NCI-H748 treated with DMSO at 0.1 percent for 48 hours (cell line): ENCODE measurements at regions not wholly inside any gene's neighbourhood (a gene's known extent, or its start where the extent isn't known, plus 50 kb on each side); places are given as distances from the start of the nearest gene placed in this dataset.
"Not testable (repeated sequence)": the region's sequence is repeated elsewhere in the genome, so short reads cannot be mapped to it uniquely, and the experiment has no call there.

Source experiments
- DNase-seq: peaks from one replicate; lab custom pipeline; 2025; lab: John Stamatoyannopoulos, UW

GRCh38 chr6:105714846-105715245 lies 312.0 kb upstream of the PREP start:
- no peak for DNase-seq

GRCh38 chr6:105713474-105714118 lies 310.7 kb upstream of the PREP start:
- peak; percentile 5 for DNase-seq

GRCh38 chr6:105711216-105711615 lies 308.3 kb upstream of the PREP start:
- no peak for DNase-seq

GRCh38 chr6:105705608-105706007 lies 302.7 kb upstream of the PREP start:
- DNase-seq: no peak

- peak; percentile 69 for DNase-seq
Measured at GRCh38 chr6:105695461-105695860, 292.6 kb upstream of the PREP start.

- peak; percentile 83 for DNase-seq
Measured at GRCh38 chr6:105692613-105693215, 289.8 kb upstream of the PREP start.

- no peak for DNase-seq
Measured at GRCh38 chr6:105691971-105692370, 289.1 kb upstream of the PREP start.

- DNase-seq: no peak
Measured at GRCh38 chr6:105691081-105691480, 288.2 kb upstream of the PREP start.

- no peak for DNase-seq
Measured at GRCh38 chr6:105688573-105688972, 285.7 kb upstream of the PREP start.

GRCh38 chr6:105686793-105687192 lies 283.9 kb upstream of the PREP start:
- not testable (repeated sequence) for DNase-seq

GRCh38 chr6:105681061-105681460 lies 278.2 kb upstream of the PREP start:
- DNase-seq: no peak

GRCh38 chr6:105680131-105680530 lies 277.2 kb upstream of the PREP start:
- no peak for DNase-seq

GRCh38 chr6:105678516-105678915 lies 275.6 kb upstream of the PREP start:
- no peak for DNase-seq

- no peak for DNase-seq
Measured at GRCh38 chr6:105677671-105678475, 275.0 kb upstream of the PREP start.

- no peak for DNase-seq
Measured at GRCh38 chr6:105676857-105677256, 274.0 kb upstream of the PREP start.

GRCh38 chr6:105675715-105676397 lies 273.0 kb upstream of the PREP start:
- peak; percentile 97 for DNase-seq

GRCh38 chr6:105672856-105673538 lies 270.1 kb upstream of the PREP start:
- not testable (repeated sequence) for DNase-seq

GRCh38 chr6:105669232-105669631 lies 266.4 kb upstream of the PREP start:
- DNase-seq: no peak

GRCh38 chr6:105667056-105667455 lies 264.2 kb upstream of the PREP start:
- no peak for DNase-seq

GRCh38 chr6:105664931-105665330 lies 262.0 kb upstream of the PREP start:
- no peak for DNase-seq

GRCh38 chr6:105651969-105652368 lies 249.1 kb upstream of the PREP start:
- no peak for DNase-seq

GRCh38 chr6:105650347-105650746 lies 247.5 kb upstream of the PREP start:
- DNase-seq: no peak
